GM19240 (cell line): ENCODE measurements at regions not wholly inside any gene's neighbourhood (a gene's known extent, or its start where the extent isn't known, plus 50 kb on each side); places are given as distances from the start of the nearest gene placed in this dataset.
"Not testable (repeated sequence)": the region's sequence is repeated elsewhere in the genome, so short reads cannot be mapped to it uniquely, and the experiment has no call there.

Experiments
- DNase-seq: peaks from one replicate; pipeline ENCODE4 v3.0.0; 2011; ENCODE audit warnings: low spot score; ENCODE audit not compliant: insufficient read length

GRCh38 chrX:40788698-40789097, 53.4 kb upstream of the MED14 start:
- DNase-seq, result not testable (repeated sequence)

DNA sequence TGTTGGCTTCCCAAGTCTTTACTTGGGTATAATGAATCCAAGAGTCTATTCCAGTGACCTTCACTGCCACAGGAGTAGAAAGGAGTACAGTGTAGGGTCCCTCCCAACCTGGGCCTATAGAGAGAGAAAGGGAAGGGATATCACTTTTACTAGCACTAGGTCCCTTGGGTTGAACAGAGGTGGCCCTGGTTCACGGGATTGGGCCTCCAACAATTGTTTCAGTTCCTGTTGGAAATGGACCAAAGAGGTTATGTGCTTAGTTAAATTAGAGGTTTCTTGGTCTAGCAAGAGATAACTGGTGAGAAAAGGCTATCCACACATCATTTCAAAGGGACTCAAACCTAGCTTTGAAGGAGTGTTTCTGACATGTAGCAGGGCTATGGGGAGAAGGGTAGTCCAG, 57.1 kb upstream of the MED14 start:
- DNase-seq, result no peak

DNA sequence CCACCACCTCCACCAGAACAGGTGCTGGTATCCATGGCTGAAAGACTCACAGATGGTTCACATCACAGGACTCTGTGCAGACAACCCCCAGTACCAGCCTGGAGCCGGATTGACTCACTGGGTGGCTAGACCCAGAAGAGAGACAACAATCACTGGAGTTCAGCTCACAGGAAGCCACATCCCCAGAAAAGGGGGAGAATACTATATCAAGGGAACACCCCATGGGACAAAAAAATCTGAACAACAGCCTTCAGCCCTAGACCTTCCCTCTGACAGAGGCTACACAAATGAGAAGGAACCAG, 59.4 kb upstream of the MED14 start:
- DNase-seq, result not testable (repeated sequence)

DNA sequence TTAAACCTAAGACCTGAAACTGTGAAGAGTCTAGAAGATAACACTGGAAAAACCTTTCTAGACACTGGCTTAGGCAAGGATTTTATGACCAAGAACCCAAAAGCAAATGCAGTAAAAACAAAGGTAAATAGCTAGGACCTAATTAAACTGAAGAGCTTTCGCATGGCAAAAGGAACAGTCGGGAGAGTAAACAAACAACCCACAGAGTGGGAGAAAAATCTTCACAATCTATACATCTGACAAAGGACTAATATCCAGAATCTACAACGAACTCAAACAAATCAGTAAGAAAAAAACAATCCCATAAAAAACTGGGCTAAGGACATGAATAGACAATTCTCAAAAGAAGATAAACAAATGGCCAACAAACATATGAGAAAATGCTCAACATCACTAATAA, 64.4 kb upstream of the MED14 start:
- DNase-seq, result not testable (repeated sequence)

DNA sequence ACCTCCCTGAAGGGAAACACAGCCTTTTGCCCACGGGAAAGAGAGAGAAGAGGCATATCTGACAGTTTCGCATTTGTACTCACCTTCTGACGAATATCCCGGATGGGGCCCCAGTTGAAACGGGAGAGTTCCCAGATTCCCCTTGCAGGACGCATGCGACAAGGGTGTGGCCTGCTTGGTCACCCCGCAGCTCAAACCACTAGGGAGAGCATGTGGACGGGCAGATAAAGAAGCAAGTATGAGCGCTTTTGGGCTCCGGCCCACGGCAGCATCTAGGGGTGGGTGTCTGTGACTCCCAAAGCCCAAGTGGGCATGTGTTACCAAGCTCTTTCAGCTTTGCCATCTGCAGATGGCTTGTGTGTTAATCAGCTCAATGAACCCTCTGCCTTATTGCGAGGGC, 70.1 kb upstream of the MED14 start:
- DNase-seq, result no peak

- no peak for DNase-seq
These were observed 71.3 kb upstream of the MED14 start for GRCh38 chrX:40806513-40807220.

DNA sequence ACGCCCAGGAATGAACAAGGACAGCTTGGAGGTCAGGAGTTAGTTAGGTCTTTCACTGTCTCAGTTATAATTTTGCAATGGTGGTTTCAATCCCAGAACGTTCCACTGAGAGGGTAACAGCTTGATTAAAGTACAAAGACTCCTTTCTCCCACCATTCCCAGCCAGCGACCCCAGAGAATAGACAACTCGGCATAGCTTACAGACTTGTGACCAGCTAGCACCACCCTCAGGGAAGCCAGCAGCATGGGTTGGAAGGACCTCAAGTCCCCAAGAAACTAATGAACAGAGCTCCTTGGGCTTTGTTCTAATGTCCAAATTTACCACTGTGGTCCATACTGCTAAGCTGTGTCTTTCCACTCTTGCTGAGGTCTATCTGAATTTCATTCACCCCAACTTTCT, 72.0 kb upstream of the MED14 start:
- DNase-seq, result no peak

DNA sequence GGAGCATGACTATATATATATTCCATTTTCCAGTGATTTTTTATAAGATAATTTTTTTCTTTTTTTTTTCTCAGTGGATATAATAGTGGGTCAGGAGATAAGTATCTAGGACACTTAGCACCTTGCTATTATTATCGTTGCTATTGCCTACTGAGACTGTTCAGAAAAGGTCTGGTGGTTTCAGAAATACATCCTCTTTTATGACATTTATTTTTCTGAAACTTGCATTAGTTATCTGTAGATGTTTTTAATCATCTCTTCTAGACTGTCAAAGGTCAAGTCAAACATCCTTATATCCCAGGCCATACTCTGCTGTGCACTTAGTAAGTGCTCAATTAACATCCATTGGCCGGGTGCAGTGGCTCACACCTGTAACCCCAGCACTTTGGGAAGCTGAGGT, 72.9 kb upstream of the MED14 start:
- no peak for DNase-seq

DNA sequence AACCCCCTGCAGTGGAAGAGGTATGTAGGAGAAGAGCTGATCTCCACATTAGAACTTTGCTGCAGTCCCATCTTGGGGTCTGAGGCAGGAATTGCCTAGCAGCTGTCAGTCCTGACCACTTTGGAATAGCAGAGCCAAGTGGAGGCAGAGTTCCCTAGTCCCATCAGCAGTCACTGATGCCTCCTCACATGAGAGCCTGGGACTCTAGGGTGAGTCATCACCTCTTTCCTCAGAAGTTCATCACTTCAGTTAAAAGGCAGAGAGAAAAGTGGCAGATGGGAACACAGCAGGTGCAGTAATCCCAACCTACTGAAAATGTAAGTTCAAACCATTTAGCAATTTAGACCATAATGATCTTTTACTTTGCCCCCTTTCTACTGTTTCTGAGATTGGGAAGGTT, 73.9 kb upstream of the MED14 start:
- DNase-seq, result no peak

- not testable (repeated sequence) for DNase-seq
These were observed 79.7 kb upstream of the MED14 start for GRCh38 chrX:40815045-40815444.

GRCh38 chrX:40816906-40817305, 81.6 kb upstream of the MED14 start:
- DNase-seq, result no peak

DNA sequence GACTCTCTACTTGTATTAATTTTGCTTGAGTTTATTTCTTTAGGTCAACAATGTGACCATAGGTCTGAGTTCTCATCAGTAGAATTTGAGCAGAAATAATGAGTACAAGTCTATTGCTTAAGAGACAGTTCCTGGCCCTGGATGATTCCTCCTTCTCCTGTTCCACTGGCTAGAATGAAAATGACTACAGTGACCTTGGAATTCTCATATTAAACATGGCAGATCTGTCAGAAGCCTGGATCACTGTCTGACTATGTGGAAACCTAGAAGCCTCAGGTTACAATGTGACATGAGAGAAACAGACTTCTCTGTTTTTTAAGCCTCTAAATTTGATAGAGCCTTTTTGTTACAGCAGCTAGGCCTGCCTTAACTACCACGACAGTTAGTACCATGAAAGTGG, 82.9 kb upstream of the MED14 start:
- DNase-seq, result no peak

DNA sequence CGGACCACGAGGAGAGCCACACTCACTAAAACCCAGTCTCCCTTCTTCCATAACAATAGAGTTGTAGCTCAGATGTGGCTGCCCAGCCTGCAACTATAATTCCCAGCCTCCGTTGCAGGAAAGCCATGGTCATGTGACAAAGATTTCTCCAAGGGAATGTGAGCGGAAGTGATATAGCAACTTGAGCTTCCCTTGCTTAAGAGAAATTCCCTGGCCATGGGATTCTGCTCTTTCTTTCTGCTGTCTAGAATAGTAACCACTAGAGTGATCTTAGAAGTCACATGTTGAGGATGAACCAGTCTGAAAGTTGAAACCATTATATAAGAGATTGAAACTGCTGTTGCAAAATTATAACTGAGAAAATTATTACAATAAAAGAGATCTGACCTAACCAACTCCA, 86.4 kb upstream of the MED14 start:
- no peak for DNase-seq

GRCh38 chrX:40827331-40827730, 92.0 kb upstream of the MED14 start:
- no peak for DNase-seq

DNA sequence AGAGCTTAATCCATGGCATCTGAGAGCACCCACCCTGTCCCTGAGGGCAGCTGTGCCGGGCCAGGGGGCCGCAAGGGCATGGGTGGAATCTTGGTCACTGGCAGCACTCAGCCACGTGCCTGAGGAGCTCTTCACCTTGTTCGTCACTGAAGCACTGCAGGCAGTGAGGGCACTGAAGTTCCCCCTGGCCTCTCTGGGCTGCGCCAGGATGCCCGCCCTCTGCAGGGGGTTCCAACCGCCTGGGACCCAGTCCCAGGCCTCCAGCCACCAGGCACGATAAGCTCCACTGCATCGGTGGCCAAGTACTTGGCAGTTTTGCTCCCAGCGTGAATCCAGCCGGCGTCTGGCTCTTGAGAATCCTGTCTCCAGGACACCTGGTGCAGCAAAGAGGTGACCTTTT, 96.4 kb upstream of the MED14 start:
- no peak for DNase-seq

GRCh38 chrX:40832723-40833122, 97.4 kb upstream of the MED14 start:
- DNase-seq, result no peak

DNA sequence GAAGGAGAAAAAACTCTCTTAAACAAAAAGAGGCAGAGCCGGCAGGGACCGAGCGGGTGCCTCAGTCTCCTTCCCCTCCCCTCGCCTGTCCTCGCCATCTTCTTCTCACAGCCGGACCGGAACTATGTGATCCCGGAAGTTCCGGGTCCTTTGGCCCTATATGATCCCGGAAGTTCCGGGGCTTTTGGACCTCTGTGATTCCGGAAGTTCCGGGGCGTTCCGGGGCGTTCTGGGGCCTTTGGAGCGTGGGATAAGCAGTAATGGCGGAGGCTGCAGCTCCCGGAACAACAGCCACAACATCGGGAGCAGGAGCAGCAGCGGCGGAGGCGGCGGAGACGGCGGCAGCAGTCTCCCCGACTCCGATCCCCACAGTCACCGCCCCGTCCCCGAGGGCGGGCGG, 98.9 kb upstream of the MED14 start:
- no peak for DNase-seq

GRCh38 chrX:40835526-40835925, 100.2 kb upstream of the MED14 start:
- no peak for DNase-seq

DNA sequence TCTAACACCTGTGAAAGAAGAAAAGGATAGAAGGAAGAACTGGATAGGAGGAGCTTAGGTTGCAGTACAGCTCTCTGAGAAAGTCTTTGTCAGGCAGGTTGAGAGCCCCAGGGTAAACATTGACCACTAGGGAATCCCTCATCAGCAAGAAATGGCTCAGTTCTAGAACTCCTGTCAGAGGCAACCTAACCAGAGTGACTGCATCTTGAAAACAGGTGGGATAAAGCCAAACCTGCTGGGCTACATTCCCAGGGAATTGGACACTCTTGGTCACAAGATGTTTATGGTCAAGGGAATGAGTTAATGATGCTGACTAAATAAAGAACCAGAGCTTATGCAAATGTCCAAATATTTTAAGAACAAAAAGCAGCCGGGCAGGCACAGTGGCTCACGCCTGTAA, 108.3 kb upstream of the MED14 start:
- DNase-seq, result no peak

DNA sequence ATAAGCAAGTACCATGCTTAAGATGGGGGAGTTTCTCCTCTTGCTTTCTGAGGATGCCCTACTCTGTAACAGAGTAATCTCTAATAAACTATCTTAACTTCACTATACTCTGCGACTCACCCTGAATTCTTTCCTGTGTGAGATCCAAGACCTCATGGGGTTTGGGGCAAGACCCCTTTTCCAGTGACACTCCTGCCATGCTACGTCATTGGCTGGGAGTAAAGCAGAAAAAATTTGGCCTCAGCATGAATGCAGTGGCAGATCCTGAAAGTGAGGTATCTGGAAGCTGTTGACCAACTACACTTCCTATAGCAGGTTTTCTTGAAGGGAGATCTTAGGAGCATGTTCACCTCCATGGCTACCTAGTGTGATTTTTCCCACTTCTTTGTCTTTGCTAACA, 109.1 kb upstream of the MED14 start:
- DNase-seq, result no peak

GRCh38 chrX:40845331-40845911, 110.1 kb upstream of the MED14 start:
- DNase-seq, result no peak

GRCh38 chrX:40849906-40850823, 114.8 kb upstream of the MED14 start:
- DNase-seq, result no peak

GRCh38 chrX:40852586-40852985, 117.2 kb upstream of the MED14 start:
- no peak for DNase-seq
